MM.1S (cell line): ENCODE measurements at regions not wholly inside any gene's neighbourhood (a gene's known extent, or its start where the extent isn't known, plus 50 kb on each side); places are given as distances from the start of the nearest gene placed in this dataset.

ENCODE experiments used
- CTCF ChIP-seq: fragments of 300-600 bp; sonication (generic); IDR thresholded peaks from 2 replicates; pipeline ENCODE4 v1.5.1; 2016; ENCODE audit warnings: antibody characterized with exemption, low read length, mixed read lengths
- EZH2 ChIP-seq: fragments of 300-600 bp; sonication (generic); optimal IDR thresholded peaks from 2 replicates; pipeline ENCODE3; 2017; ENCODE audit warnings: low read depth, mild to moderate bottlenecking, antibody characterized with exemption, low read length, mixed read lengths

- no peak for TF ChIP-seq CTCF
- no peak for TF ChIP-seq EZH2
Observed at GRCh38 chr2:163306647-163307046, 429.2 kb downstream of the FIGN start.
